HepG2 (cell line): ENCODE measurements at regions not wholly inside any gene's neighbourhood (a gene's known extent, or its start where the extent isn't known, plus 50 kb on each side); places are given as distances from the start of the nearest gene placed in this dataset.

Experiments
- ATAC-seq: fragments of 200-7000 bp; cut with Tn5 transposase; 3 replicates; pipeline ENCODE4 v1.9.1; 2020; ENCODE audit warnings: mild to moderate bottlenecking, moderate library complexity
- BruUV-seq: library from RNA; stranded (reverse); fragments of 400-500 nt; replicated peaks from 2 replicates; lab custom pipeline; 2021; lab: Mats Ljungman, UMichigan
- CTCF ChIA-PET: fragments of 300-600 bp; formaldehyde crosslinking; extraction: SDS; loops from one replicate; lab custom pipeline; 2021; ENCODE audit warnings: low total read pairs, inconsistent platforms, low intra/inter-chr PET ratio; lab: Yijun Ruan, JAX
- POLR2A ChIA-PET: fragments of 350-600 bp; sonication (Branson Sonifier 250); formaldehyde crosslinking; loops from one replicate; lab custom pipeline; 2020; ENCODE audit warnings: antibody characterized with exemption, inconsistent platforms; lab: Yijun Ruan, JAX
- DNase-seq: peaks from one replicate; pipeline ENCODE4 v3.0.0-alpha.2; 2015; ENCODE audit warnings: low spot score
- FAIRE-seq: peaks from 3 replicates; lab custom pipeline; 2011; peaks lifted over from hg19 to GRCh38; lab: Jason Lieb, UNC
- H2AFZ ChIP-seq: one replicate; pipeline ENCODE4 v1.6.1; 2011; ENCODE audit warnings: low read length, inconsistent platforms
- H3K27ac ChIP-seq: fragments of 300-600 bp; 3 replicates; pipeline ENCODE4 v1.8.0; 2011; ENCODE audit warnings: mixed run types, mild to moderate bottlenecking, mixed read lengths, low read length, inconsistent platforms; ENCODE audit not compliant: insufficient read depth; ENCODE audit errors: extremely low read length
- H3K27me3 ChIP-seq, 2 experiments: fragments of 200-600 bp in 1 of 2; 2 replicates in 1 of 2; 3 replicates in 1 of 2; pipeline versions ENCODE4 v1.6.0 to v1.8.0; 2011; ENCODE audit warnings: low read length in 2 of 2, mild to moderate bottlenecking in 2 of 2, moderate library complexity in 2 of 2, inconsistent platforms in 1 of 2; ENCODE audit not compliant: insufficient read depth in 2 of 2, control insufficient read depth in 1 of 2
- H3K36me3 ChIP-seq, 2 experiments: fragments of 200-600 bp in 1 of 2; replicated peaks in 1 of 2; 2 replicates in 1 of 2; 3 replicates in 1 of 2; pipeline versions ENCODE4 v1.5.1 to v1.8.0; 2011; ENCODE audit warnings: low read length in 2 of 2, inconsistent platforms in 1 of 2; ENCODE audit not compliant: insufficient read depth in 2 of 2, control insufficient read depth in 1 of 2
- H3K4me1 ChIP-seq: 2 replicates; pipeline ENCODE4 v1.5.1; 2012; ENCODE audit warnings: low read length, inconsistent platforms; ENCODE audit not compliant: insufficient read depth
- H3K4me2 ChIP-seq: 2 replicates; pipeline ENCODE4 v1.6.0; 2011; ENCODE audit warnings: low read depth, low read length, inconsistent platforms
- H3K4me3 ChIP-seq, 3 experiments: fragments of 200-600 bp in 1 of 3; sonication (generic), shearing (Covaris generic) in 1 of 3; replicated peaks in 1 of 3; 2 replicates each; pipeline ENCODE4 v1.5.1; 2011 to 2016; ENCODE audit warnings: low read length in 3 of 3, inconsistent platforms in 2 of 3, low read depth in 2 of 3, mild to moderate bottlenecking in 2 of 3, control low read depth in 1 of 3, mixed read lengths in 1 of 3; ENCODE audit not compliant: insufficient read depth in 1 of 3
- H3K79me2 ChIP-seq: one replicate; pipeline ENCODE4 v1.6.1; 2011; ENCODE audit warnings: low read length, inconsistent platforms; ENCODE audit not compliant: insufficient read depth
- H3K9ac ChIP-seq: 2 replicates; pipeline ENCODE4 v1.6.0; 2011; ENCODE audit warnings: mild to moderate bottlenecking, low read depth, low read length, inconsistent platforms; ENCODE audit not compliant: insufficient read depth
- H3K9me3 ChIP-seq: 2 replicates; pipeline ENCODE4 v1.5.1; 2012; ENCODE audit warnings: mild to moderate bottlenecking, low read length
- H4K20me1 ChIP-seq: 2 replicates; pipeline ENCODE4 v1.6.0; 2011; ENCODE audit warnings: inconsistent platforms, mild to moderate bottlenecking, low read length, moderate library complexity; ENCODE audit not compliant: insufficient read depth
- MXI1 ChIP-seq: IDR thresholded peaks from 3 replicates; pipeline ENCODE4 v1.6.1; 2012; ENCODE audit warnings: low read depth, low read length, inconsistent platforms, borderline replicate concordance
- NAIF1 ChIP-seq: sonication (generic); formaldehyde crosslinking; IDR thresholded peaks from 2 replicates; pipeline ENCODE4 v1.5.0; 2020; ENCODE audit warnings: mild to moderate bottlenecking, missing genetic modification reagents, borderline replicate concordance
- TFE3 ChIP-seq: IDR thresholded peaks from 2 replicates; pipeline ENCODE4 v1.6.1; 2016
- ZFYVE20 ChIP-seq: sonication (generic); formaldehyde crosslinking; IDR thresholded peaks from 2 replicates; pipeline ENCODE4 v1.8.0; 2023; ENCODE audit warnings: low read depth, mild to moderate bottlenecking, moderate library complexity, missing genetic modification reagents, borderline replicate concordance
- ZNF260 ChIP-seq: sonication (generic); formaldehyde crosslinking; IDR thresholded peaks from 2 replicates; pipeline ENCODE4 v1.4.0; 2020; ENCODE audit warnings: missing genetic modification reagents, low read depth, mild to moderate bottlenecking, borderline replicate concordance
- ZNF562 ChIP-seq: sonication (generic); formaldehyde crosslinking; IDR thresholded peaks from 2 replicates; pipeline ENCODE4 v1.8.0; 2022; ENCODE audit warnings: missing genetic modification reagents, borderline replicate concordance
- WGBS: methylation state at CpG from one replicate; pipeline ENCODE4 v1.1.6; 2017; ENCODE audit warnings: low lambda C conversion rate; 5-methylcytosine and 5-hydroxymethylcytosine counted together
- in situ Hi-C: cut with HindIII; loops from 2 replicates; pipeline ENCODE4 v1.10.0; 2017; ENCODE audit warnings: low pct_unique_long_range_greater_than_20kb; ENCODE audit not compliant: extremely low pct_ligation_motif_present
- intact Hi-C: fragments of 100-400 bp; cut with micrococcal nuclease; formaldehyde crosslinking; loops from one replicate; pipeline ENCODE4 v1.10.0; 2022; ENCODE audit not compliant: unreplicated experiment
- TF ChIP-seq, protein P1 (sequence below): IDR thresholded peaks from 2 replicates; pipeline ENCODE4 v1.6.1; 2016; ENCODE audit warnings: missing compliant biosample characterization, missing genetic modification reagents, borderline replicate concordance
- TF ChIP-seq, protein P2 (sequence below): sonication (generic); formaldehyde crosslinking; IDR thresholded peaks from 2 replicates; pipeline ENCODE4 v1.4.0; 2020; ENCODE audit warnings: missing genetic modification reagents, mild to moderate bottlenecking, borderline replicate concordance

DNA sequence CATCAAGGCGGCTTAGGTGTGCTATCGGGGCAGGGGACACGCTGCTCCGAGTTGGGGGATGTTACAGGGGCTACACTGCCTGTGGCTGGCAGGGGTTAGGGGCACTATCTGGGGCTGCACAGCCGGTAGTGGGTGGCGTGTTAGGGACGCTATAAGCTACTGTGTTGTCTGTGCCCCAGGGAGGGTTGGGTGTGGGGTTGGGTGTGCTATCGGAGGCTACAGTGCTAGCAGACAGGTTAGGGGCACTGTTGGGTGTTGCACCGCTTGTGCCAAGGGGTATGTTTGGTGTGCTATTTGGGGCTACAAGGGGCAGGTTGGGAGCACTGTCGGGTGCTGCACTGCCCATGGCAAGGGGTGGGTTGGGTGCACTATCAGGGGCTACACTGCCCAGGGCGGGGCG, 120.2 kb upstream of the VPREB1 start:
- Histone ChIP-seq H3K4me3 (no peak overlapping the region), H3K9ac (no peak overlapping the region), H3K4me1 (no peaks in the 10 kb centered on the region), H4K20me1 (no peaks in the 10 kb centered on the region), H3K36me3 (no peaks in the 10 kb centered on the region), H3K9me3 (no peaks in the 10 kb centered on the region), H3K27ac (no peak overlapping the region), H3K27me3 (peaks cover 0 to 4% of the 10 kb centered on the region in 2 experiments; a peak in 1 of 5 replicates), H3K4me2 (no peak overlapping the region), H3K79me2 (no peaks in the 10 kb centered on the region), H2AFZ (no peak overlapping the region)
- ChIA-PET CTCF (no interaction called here), POLR2A (no interaction called here)
- in situ Hi-C loops: no loop called here
- TF ChIP-seq MXI1 (no peak), NAIF1 (CRISPR knock-in tag) (no peak), ZFYVE20 (CRISPR knock-in tag) (no peak), ZNF562 (no peak), TFE3 (CRISPR knock-in tag) (no peak), ZNF260 (CRISPR knock-in tag) (no peak)
- TF ChIP-seq, protein P1, sequence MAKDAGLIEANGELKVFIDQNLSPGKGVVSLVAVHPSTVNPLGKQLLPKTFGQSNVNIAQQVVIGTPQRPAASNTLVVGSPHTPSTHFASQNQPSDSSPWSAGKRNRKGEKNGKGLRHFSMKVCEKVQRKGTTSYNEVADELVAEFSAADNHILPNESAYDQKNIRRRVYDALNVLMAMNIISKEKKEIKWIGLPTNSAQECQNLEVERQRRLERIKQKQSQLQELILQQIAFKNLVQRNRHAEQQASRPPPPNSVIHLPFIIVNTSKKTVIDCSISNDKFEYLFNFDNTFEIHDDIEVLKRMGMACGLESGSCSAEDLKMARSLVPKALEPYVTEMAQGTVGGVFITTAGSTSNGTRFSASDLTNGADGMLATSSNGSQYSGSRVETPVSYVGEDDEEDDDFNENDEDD (CRISPR knock-in tag): no peak
- TF ChIP-seq, protein P2, sequence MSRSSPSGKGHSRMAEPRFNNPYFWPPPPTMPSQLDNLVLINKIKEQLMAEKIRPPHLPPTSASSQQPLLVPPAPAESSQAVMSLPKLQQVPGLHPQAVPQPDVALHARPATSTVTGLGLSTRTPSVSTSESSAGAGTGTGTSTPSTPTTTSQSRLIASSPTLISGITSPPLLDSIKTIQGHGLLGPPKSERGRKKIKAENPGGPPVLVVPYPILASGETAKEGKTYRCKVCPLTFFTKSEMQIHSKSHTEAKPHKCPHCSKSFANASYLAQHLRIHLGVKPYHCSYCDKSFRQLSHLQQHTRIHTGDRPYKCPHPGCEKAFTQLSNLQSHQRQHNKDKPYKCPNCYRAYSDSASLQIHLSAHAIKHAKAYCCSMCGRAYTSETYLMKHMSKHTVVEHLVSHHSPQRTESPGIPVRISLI (CRISPR knock-in tag): no peak
- FAIRE-seq (no peak), ATAC-seq (no peak), DNase-seq (no peak)
- intact Hi-C loops: no loop called here
- WGBS: 55% methylated on average over 7 of the region's 12 CpGs
- BruUV-seq: no TSS peak
